T-cell (primary cell): ENCODE measurements at regions not wholly inside any gene's neighbourhood (a gene's known extent, or its start where the extent isn't known, plus 50 kb on each side); places are given as distances from the start of the nearest gene placed in this dataset.

ENCODE experiments used
- ATAC-seq, 4 experiments: fragments of 200-7000 bp in 3 of 4; fragments of 150-1000 bp in 1 of 4; cut with Tn5 transposase; replicated peaks in 1 of 4; 1 replicate in 3 of 4; 2 replicates in 1 of 4; pipeline ENCODE4 v1.10.0; 2021; ENCODE audit warnings: moderate library complexity in 3 of 4, mild to moderate bottlenecking in 2 of 4, moderate number of reproducible peaks in 1 of 4
- CTCF ChIA-PET, 2 donors: fragments of 300-600 bp; sonication (Branson Sonifier 250); formaldehyde crosslinking; loops; one replicate each; lab custom pipeline; 2022; ENCODE audit warnings: antibody characterized with exemption in 2 of 2; lab: Charles Lee
- POLR2A ChIA-PET, 2 donors: fragments of 300-600 bp; sonication (Branson Sonifier 250); formaldehyde crosslinking; loops; one replicate each; lab custom pipeline; 2022; ENCODE audit warnings: antibody characterized with exemption in 2 of 2; lab: Charles Lee
- DNase-seq, 35 experiments: peaks; one replicate each; pipeline versions ENCODE4 v3.0.0 to v3.0.0-alpha.2; 2013 to 2023
- H3K27ac ChIP-seq: one replicate; pipeline ENCODE4 v1.5.1; 2013; ENCODE audit warnings: low read length
- H3K27me3 ChIP-seq, 2 experiments: replicated peaks in 1 of 2; 1 replicate in 1 of 2; 2 replicates in 1 of 2; pipeline versions ENCODE4 v1.6.1 to v1.7.0; 2013; ENCODE audit warnings: low read length in 1 of 2, mixed read lengths in 1 of 2; ENCODE audit not compliant: control insufficient read depth in 2 of 2, insufficient read depth in 2 of 2; ENCODE audit errors: extremely low read depth in 1 of 2
- H3K36me3 ChIP-seq, 2 donors: 1 replicate in 1 of 2; 2 replicates in 1 of 2; pipeline versions ENCODE4 v1.6.1 to v1.7.0; 2013; ENCODE audit warnings: low read length in 1 of 2; ENCODE audit not compliant: control insufficient read depth in 2 of 2, insufficient read depth in 1 of 2; ENCODE audit errors: extremely low read depth in 1 of 2
- H3K4me1 ChIP-seq, 2 experiments: 1 replicate in 1 of 2; 2 replicates in 1 of 2; pipeline versions ENCODE4 v1.6.1 to v1.7.0; 2013; ENCODE audit warnings: low read length in 2 of 2, mixed read lengths in 1 of 2; ENCODE audit not compliant: insufficient read depth in 2 of 2, control insufficient read depth in 1 of 2; ENCODE audit errors: extremely low read depth in 1 of 2
- H3K4me3 ChIP-seq, 2 donors: 1 replicate in 1 of 2; 2 replicates in 1 of 2; pipeline versions ENCODE4 v1.5.1 to v1.7.0; 2013; ENCODE audit warnings: mild to moderate bottlenecking in 2 of 2, low read length in 1 of 2, moderate library complexity in 1 of 2; ENCODE audit not compliant: control insufficient read depth in 1 of 2; ENCODE audit errors: extremely low read depth in 1 of 2
- H3K9me3 ChIP-seq: 2 replicates; pipeline ENCODE4 v1.7.0; 2013
- H3K27ac Mint-ChIP-seq, 2 donors: one replicate each; pipeline ENCODE4 v1.8.0; 2020 to 2021; ENCODE audit warnings: mild to moderate bottlenecking in 2 of 2, mixed read lengths in 2 of 2
- H3K27me3 Mint-ChIP-seq, 2 donors: one replicate each; pipeline ENCODE4 v1.8.0; 2021 to 2022; ENCODE audit warnings: mixed read lengths in 2 of 2
- H3K36me3 Mint-ChIP-seq: one replicate; pipeline ENCODE4 v1.8.0; 2021; ENCODE audit warnings: mixed read lengths
- H3K4me1 Mint-ChIP-seq, 3 donors: one replicate each; pipeline ENCODE4 v1.8.0; 2020 to 2022; ENCODE audit warnings: mixed read lengths in 3 of 3, mild to moderate bottlenecking in 1 of 3
- H3K4me3 Mint-ChIP-seq, 3 donors: one replicate each; pipeline ENCODE4 v1.8.0; 2020 to 2022; ENCODE audit warnings: mild to moderate bottlenecking in 3 of 3, mixed read lengths in 3 of 3, moderate library complexity in 3 of 3
- H3K9me3 Mint-ChIP-seq, 3 donors: one replicate each; pipeline ENCODE4 v1.8.0; 2020 to 2022; ENCODE audit warnings: mixed read lengths in 3 of 3
- WGBS: methylation state at CpG from one replicate; pipeline ENCODE4 v1.1.5; 2013; ENCODE audit warnings: missing lambda C conversion rate; ENCODE audit not compliant: insufficient coverage; 5-methylcytosine and 5-hydroxymethylcytosine counted together

GRCh38 chr6:147765541-147765940 is 257.1 kb downstream of the SAMD5 start:
- no peak overlapping the region for H3K4me3 Mint-ChIP-seq
- no peak overlapping the region for H3K27ac ChIP-seq
- ChIA-PET POLR2A (no interaction called here), CTCF (no interaction called here)
- H3K9me3 ChIP-seq = no peaks in the 10 kb centered on the region
- no peaks in the 10 kb centered on the region for H3K36me3 ChIP-seq
- no peak overlapping the region for H3K4me3 ChIP-seq
- WGBS = no CpG with 5 or more reads among the region's 5 CpGs
- H3K4me1 Mint-ChIP-seq = no peaks in the 10 kb centered on the region
- H3K4me1 ChIP-seq = no peaks in the 10 kb centered on the region
- no peaks in the 10 kb centered on the region for H3K27me3 Mint-ChIP-seq
- ATAC-seq (no peak), DNase-seq (no peak)
- no peaks in the 10 kb centered on the region for H3K27me3 ChIP-seq
- no peaks in the 10 kb centered on the region for H3K36me3 Mint-ChIP-seq
- H3K27ac Mint-ChIP-seq = no peak overlapping the region
- peaks cover 0 to 4% (median 3%) of the 10 kb centered on the region in 3 donors for H3K9me3 Mint-ChIP-seq

DNA sequence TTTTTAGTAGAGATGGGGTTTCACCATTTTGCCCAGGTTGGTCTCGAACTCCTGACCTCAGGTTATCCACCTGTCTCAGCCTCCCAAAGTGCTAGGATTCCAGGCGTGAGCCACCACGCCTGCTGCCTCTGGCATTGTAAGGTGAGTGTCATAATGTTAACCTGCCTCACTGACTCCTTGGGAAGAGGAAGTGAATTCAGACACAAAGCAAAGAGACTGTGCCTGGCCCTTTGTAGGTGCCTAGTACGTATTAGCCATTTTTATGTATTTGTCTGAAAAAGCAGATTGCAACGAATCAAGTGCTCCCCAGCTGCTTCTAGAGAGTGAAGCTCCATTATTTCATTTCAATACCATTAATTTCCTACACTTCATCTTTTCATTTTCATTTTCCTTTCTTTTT is 260.5 kb downstream of the SAMD5 start:
- Histone ChIP-seq H3K4me1 (no peaks in the 10 kb centered on the region), H3K36me3 (no peaks in the 10 kb centered on the region), H3K9me3 (no peaks in the 10 kb centered on the region), H3K4me3 (no peak overlapping the region), H3K27me3 (no peaks in the 10 kb centered on the region), H3K27ac (no peak overlapping the region)
- Mint-ChIP-seq H3K4me3 (no peak overlapping the region), H3K4me1 (no peaks in the 10 kb centered on the region), H3K36me3 (no peaks in the 10 kb centered on the region), H3K27ac (no peak overlapping the region), H3K9me3 (peaks cover 0 to 4% (median 3%) of the 10 kb centered on the region in 3 donors), H3K27me3 (no peaks in the 10 kb centered on the region)
- ATAC-seq = no peak
- ChIA-PET POLR2A (no interaction called here), CTCF (no interaction called here)
- no peak for DNase-seq
- WGBS = 100% methylated on average over 2 of the region's 5 CpGs

DNA sequence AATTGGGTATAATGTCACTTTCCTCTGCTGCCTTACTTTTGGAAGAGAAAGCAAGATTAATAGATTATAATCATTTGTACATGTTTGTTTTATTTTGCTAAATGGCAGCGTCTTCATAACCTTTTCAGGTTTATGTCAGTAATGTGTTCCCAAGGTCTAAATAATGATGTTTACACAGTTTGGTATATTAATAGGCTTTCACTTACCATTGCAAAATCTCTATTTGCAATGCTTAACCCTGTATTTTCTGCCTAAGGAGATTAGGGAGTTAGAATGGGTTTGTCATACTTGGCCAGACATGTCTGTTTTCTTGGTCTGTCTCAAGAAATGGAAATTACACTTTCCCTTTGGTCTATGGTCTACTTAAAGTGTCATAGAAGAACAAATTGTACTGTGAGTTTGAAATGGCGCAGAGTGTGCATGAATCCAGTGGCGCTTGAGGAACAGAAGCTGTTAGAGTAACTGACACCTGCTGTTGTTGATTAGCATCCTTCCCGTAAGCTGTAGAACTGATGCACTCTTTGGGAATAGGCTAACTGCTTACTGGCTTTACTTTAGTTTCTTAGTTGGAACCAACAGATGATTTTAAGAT is 261.1 kb downstream of the SAMD5 start:
- no peaks in the 10 kb centered on the region for H3K9me3 ChIP-seq
- H3K36me3 Mint-ChIP-seq = no peaks in the 10 kb centered on the region
- no peak overlapping the region for H3K4me3 ChIP-seq
- no peaks in the 10 kb centered on the region for H3K27me3 ChIP-seq
- H3K27ac ChIP-seq = no peak overlapping the region
- ChIA-PET CTCF (no interaction called here), POLR2A (no interaction called here)
- no peaks in the 10 kb centered on the region for H3K4me1 ChIP-seq
- no peak overlapping the region for H3K4me3 Mint-ChIP-seq
- WGBS = 70% methylated on average over 2 of the region's 4 CpGs
- peaks cover 0 to 4% (median 3%) of the 10 kb centered on the region in 3 donors for H3K9me3 Mint-ChIP-seq
- H3K27ac Mint-ChIP-seq = no peak overlapping the region
- ATAC-seq = no peak
- no peaks in the 10 kb centered on the region for H3K36me3 ChIP-seq
- H3K27me3 Mint-ChIP-seq = no peaks in the 10 kb centered on the region
- no peaks in the 10 kb centered on the region for H3K4me1 Mint-ChIP-seq
- no peak for DNase-seq

DNA sequence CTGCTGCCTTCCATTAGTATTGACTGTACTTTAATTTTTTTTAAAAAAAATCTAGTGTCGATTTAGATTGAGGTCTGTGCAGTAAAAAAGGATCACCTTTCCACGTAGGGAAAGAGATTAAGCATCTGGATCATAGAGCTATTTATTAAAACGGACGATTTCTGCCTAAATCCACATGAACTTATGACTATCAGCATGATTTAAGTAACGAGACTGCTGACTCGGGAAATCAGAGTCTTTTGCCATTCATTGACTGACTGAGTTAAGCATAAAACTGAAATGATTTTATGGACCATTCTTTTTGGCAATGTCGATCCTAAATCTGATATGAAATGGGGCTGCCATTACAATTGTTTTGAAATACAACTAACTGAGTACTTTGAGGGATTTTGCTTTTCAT is 261.7 kb downstream of the SAMD5 start:
- H3K36me3 ChIP-seq = no peaks in the 10 kb centered on the region
- H3K4me3 Mint-ChIP-seq = no peak overlapping the region
- ChIA-PET POLR2A (no interaction called here), CTCF (no interaction called here)
- ATAC-seq (no peak), DNase-seq (no peak)
- no peak overlapping the region for H3K4me3 ChIP-seq
- no peaks in the 10 kb centered on the region for H3K4me1 Mint-ChIP-seq
- peaks cover 0 to 4% (median 3%) of the 10 kb centered on the region in 3 donors for H3K9me3 Mint-ChIP-seq
- 71% methylated on average over 5 of the region's 7 CpGs for WGBS
- no peaks in the 10 kb centered on the region for H3K27me3 ChIP-seq
- H3K27me3 Mint-ChIP-seq = no peaks in the 10 kb centered on the region
- no peak overlapping the region for H3K27ac ChIP-seq
- H3K36me3 Mint-ChIP-seq = no peaks in the 10 kb centered on the region
- H3K9me3 ChIP-seq = no peaks in the 10 kb centered on the region
- no peaks in the 10 kb centered on the region for H3K4me1 ChIP-seq
- H3K27ac Mint-ChIP-seq = no peak overlapping the region

GRCh38 chr6:147772724-147773123 is 264.2 kb downstream of the SAMD5 start:
- no peak overlapping the region for H3K4me3 ChIP-seq
- Mint-ChIP-seq H3K36me3 (no peaks in the 10 kb centered on the region), H3K4me1 (no peaks in the 10 kb centered on the region), H3K27ac (no peak overlapping the region), H3K27me3 (no peaks in the 10 kb centered on the region), H3K9me3 (peaks cover 0 to 3% (median 0%) of the 10 kb centered on the region in 3 donors), H3K4me3 (no peak overlapping the region)
- POLR2A ChIA-PET = no interaction called here
- CTCF ChIA-PET = no interaction called here
- no peaks in the 10 kb centered on the region for H3K9me3 ChIP-seq
- ATAC-seq (no peak), DNase-seq (no peak)
- 91% methylated on average over 3 of the region's 4 CpGs for WGBS
- H3K27ac ChIP-seq = no peak overlapping the region
- H3K36me3 ChIP-seq = no peaks in the 10 kb centered on the region
- no peaks in the 10 kb centered on the region for H3K4me1 ChIP-seq
- no peaks in the 10 kb centered on the region for H3K27me3 ChIP-seq

DNA sequence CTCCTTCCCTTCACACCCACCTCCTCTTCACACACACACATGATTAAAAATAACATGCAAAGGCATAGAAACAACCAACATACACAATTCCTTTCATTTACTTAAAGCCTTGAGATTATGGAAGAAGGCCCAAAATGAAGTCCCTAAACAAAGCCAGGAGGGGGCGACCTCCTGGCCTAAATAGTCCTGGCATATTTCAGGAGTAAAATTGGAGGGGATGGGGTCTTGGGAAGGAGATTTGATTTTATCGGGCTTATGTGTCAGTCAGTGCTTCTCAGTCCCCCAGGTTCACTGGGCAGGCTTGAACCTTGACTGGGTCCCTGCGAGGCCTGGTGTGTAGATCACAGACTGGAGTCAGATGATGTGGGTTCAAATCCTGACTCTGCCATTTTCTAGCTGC is 266.4 kb downstream of the SAMD5 start:
- H3K36me3 Mint-ChIP-seq = no peaks in the 10 kb centered on the region
- ChIA-PET CTCF (no interaction called here), POLR2A (no interaction called here)
- 94% methylated on average over 2 of the region's 3 CpGs for WGBS
- no peaks in the 10 kb centered on the region for H3K4me1 ChIP-seq
- no peaks in the 10 kb centered on the region for H3K36me3 ChIP-seq
- no peak for DNase-seq
- no peaks in the 10 kb centered on the region for H3K4me1 Mint-ChIP-seq
- no peak overlapping the region for H3K4me3 ChIP-seq
- no peaks in the 10 kb centered on the region for H3K27me3 ChIP-seq
- no peak for ATAC-seq
- no peak overlapping the region for H3K27ac Mint-ChIP-seq
- no peak overlapping the region for H3K4me3 Mint-ChIP-seq
- no peaks in the 10 kb centered on the region for H3K9me3 ChIP-seq
- H3K27ac ChIP-seq = no peak overlapping the region
- H3K9me3 Mint-ChIP-seq = no peaks in the 10 kb centered on the region
- H3K27me3 Mint-ChIP-seq = no peaks in the 10 kb centered on the region

DNA sequence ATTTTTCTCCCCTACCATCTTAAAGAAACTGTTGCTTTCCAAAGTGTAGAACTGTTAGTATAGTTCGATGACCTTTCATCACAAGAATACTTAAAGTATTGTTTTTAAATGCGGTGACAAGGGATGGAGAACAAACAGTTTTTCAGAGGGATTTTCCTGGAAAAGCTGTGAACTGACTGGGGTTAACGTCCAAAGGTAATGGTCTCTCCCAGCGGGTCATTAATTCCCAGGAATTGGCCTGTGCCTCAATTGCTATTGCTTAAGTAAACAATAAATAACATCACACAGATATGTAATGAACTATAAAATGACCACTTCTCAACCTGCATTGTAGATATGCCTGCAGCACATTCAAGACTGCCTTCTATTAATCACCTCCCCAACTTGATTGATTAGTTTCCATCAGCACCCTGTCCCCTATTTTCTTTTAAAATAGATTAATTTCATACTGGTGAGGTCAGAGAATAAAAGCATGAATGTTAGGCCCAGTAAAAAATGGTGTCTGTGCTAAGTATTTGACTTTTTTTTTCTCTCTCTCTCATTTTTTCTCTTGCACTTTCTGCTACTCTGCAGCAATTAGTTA is 268.2 kb downstream of the SAMD5 start:
- Mint-ChIP-seq H3K4me3 (no peak overlapping the region), H3K36me3 (no peaks in the 10 kb centered on the region), H3K27ac (no peak overlapping the region), H3K4me1 (no peaks in the 10 kb centered on the region), H3K9me3 (no peaks in the 10 kb centered on the region), H3K27me3 (no peaks in the 10 kb centered on the region)
- Histone ChIP-seq H3K27me3 (no peaks in the 10 kb centered on the region), H3K4me1 (no peaks in the 10 kb centered on the region), H3K27ac (no peak overlapping the region), H3K9me3 (no peaks in the 10 kb centered on the region), H3K4me3 (no peak overlapping the region), H3K36me3 (no peaks in the 10 kb centered on the region)
- DNase-seq (no peak), ATAC-seq (no peak)
- POLR2A ChIA-PET = no interaction called here
- WGBS = no CpG with 5 or more reads among the region's 4 CpGs
- CTCF ChIA-PET = no interaction called here
